OCI-LY1 (cell line): ENCODE measurements at regions not wholly inside any gene's neighbourhood (a gene's known extent, or its start where the extent isn't known, plus 50 kb on each side); places are given as distances from the start of the nearest gene placed in this dataset.

Experiments used
- EZH2 ChIP-seq: fragments of 200-600 bp; sonication (generic), shearing (Covaris generic); IDR thresholded peaks from 2 replicates; pipeline ENCODE4 v1.8.0; 2017; ENCODE audit warnings: borderline replicate concordance, mixed run types, mild to moderate bottlenecking, antibody characterized with exemption, low read length, moderate library complexity, mixed read lengths
- TF ChIP-seq, protein P1 (sequence below): fragments of 200-600 bp; sonication (generic), shearing (Covaris generic); IDR thresholded peaks from 2 replicates; pipeline ENCODE4 v1.5.1; 2017; ENCODE audit warnings: mild to moderate bottlenecking, antibody characterized with exemption, low read length, moderate library complexity, mixed read lengths

DNA sequence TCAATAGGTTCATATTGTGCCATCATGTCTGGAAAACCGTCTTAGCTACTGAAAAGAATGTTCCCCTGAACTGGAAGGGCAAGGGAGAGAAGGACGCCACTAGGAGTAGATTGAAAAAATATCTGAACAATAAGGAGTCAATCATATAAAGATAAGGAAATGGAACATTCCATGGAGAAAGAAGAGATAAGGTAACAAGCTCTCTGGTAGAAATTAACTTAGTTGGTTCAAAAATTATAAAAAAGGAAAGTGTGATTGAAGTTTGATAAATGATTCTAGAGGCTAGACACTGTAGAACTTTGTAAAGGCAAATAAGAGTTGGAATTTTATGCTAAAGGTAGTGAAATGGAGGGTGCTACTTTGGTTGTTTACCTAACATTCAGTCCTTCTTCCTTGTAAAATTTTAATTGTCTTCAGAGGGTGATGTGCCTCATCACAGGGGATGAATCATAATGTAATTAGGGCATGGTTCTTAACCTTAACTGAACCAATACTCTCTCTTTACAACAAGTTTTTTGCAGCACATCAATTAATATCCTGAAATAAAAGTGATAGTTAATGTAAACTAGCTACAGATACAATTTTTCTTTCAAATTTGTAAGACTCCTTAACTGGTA, 135.5 kb downstream of the GPX5 start:
- TF ChIP-seq EZH2: no peak
- TF ChIP-seq, protein P1, sequence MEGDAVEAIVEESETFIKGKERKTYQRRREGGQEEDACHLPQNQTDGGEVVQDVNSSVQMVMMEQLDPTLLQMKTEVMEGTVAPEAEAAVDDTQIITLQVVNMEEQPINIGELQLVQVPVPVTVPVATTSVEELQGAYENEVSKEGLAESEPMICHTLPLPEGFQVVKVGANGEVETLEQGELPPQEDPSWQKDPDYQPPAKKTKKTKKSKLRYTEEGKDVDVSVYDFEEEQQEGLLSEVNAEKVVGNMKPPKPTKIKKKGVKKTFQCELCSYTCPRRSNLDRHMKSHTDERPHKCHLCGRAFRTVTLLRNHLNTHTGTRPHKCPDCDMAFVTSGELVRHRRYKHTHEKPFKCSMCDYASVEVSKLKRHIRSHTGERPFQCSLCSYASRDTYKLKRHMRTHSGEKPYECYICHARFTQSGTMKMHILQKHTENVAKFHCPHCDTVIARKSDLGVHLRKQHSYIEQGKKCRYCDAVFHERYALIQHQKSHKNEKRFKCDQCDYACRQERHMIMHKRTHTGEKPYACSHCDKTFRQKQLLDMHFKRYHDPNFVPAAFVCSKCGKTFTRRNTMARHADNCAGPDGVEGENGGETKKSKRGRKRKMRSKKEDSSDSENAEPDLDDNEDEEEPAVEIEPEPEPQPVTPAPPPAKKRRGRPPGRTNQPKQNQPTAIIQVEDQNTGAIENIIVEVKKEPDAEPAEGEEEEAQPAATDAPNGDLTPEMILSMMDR: no peak
